ELF-1 (cell line): ENCODE measurements at regions not wholly inside any gene's neighbourhood (a gene's known extent, or its start where the extent isn't known, plus 50 kb on each side); places are given as distances from the start of the nearest gene placed in this dataset.
"Not testable (repeated sequence)": the region's sequence is repeated elsewhere in the genome, so short reads cannot be mapped to it uniquely, and the experiment has no call there.

Source experiments
- DNase-seq: peaks from one replicate; pipeline ENCODE4 v3.0.0-alpha.2; 2016; ENCODE audit warnings: low read depth, low spot score

DNA sequence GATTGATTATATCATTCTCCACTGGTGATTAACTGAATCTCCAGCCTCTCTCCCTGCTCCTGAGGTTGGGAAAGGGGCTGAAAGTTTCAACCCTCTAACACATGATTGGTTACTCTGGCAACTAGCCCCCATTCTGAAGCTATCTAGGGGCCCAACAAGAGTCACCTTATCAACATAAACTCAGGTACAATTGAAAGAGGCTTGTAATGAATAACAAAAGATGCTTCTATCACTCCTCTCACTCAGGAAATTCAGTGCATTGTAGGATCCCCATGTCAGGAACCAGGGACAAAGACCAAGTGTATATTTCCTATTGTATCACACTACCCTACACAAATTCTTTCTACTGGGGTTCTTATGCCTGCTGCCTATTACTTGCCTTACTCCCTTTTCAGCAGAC, 123.9 kb upstream of the SLC13A1 start:
- no peak for DNase-seq

DNA sequence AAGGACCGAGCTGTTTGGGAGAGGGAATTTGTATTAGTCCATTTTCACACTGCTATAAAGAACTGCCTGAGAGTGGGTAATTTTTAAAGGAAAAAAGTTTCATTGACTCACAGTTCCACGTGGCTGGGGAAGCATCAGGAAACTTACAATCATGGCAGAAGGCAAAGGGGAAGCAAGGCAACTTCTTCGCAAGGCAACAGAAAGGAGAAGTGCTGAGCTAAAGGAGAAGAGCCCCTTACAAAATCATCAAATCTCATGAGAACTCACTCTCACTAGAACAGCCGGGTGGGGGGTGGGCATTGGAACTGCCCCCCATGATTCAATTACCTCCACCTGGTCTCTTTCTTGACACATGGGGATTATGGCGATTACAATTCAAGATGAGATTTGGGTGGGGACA, 121.8 kb upstream of the SLC13A1 start:
- not testable (repeated sequence) for DNase-seq

DNA sequence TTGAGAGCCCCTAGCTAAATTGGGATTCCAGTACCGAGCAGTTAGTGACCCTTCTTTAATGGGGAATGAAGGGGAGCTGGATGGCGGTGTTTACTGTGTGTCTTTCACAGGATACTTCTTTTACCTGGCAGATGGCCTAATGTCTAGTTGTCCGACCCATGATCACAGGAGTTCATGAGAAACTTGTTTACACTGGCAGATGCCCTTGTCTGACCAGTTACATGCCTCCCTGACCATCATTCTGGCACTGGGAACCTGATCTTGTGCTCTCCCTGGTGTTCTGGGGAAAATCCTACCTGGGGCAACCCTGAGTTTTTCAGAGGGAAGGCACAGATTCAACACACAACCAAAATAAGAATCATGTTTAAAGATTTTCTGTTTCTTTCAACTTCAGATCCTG, 120.1 kb upstream of the SLC13A1 start:
- DNase-seq, result no peak

DNA sequence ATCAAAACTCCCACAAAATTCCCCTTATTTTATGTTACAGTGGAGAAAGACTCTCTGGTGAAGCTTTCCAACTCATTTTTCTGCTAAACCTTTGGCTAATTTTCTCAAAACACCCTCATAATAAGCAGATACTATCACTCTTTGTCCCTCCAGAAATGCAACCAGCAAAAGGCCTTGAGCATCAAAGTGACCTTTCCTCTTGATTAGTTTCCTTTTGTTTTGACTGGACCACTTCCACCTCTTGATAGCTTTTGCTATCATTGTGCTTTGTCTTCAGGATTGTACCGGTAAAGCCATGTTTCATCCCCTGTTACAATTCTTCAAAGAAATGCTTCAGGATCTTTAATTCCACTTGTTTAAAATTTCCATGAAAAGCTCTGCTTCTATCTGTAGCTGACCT, 115.1 kb upstream of the SLC13A1 start:
- no peak for DNase-seq

DNA sequence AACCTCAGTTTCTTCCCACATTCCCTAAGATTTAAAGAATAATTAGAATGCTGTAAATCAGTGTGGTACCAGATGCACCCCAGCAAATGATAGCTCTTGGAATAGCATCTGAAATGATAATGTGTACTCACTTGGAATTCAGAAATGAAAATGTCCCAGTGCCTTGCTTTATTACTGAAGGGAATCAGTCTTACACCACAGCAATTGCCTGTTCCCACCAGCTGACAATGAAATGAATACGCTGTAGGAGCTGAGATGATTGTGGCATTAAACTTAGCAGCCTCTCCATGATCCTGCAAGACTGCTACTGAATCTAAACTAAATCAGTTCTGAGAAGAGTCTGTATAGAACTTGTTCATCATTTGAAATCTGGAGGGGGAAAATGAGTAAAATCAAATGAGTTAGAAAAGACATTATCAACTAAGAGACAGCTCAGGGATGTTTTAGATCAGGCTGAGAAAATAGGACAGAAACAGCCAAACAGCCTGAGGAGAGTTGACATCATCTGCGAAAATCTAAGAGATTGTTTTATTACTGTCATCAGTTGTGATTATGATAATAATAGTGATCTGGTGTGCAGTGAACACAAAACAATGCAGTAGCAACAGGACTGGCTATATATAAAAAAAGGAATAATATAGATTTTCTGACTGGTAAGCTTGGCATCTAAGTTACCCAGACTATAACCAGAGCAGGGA, 108.6 kb upstream of the SLC13A1 start:
- DNase-seq, result no peak

DNA sequence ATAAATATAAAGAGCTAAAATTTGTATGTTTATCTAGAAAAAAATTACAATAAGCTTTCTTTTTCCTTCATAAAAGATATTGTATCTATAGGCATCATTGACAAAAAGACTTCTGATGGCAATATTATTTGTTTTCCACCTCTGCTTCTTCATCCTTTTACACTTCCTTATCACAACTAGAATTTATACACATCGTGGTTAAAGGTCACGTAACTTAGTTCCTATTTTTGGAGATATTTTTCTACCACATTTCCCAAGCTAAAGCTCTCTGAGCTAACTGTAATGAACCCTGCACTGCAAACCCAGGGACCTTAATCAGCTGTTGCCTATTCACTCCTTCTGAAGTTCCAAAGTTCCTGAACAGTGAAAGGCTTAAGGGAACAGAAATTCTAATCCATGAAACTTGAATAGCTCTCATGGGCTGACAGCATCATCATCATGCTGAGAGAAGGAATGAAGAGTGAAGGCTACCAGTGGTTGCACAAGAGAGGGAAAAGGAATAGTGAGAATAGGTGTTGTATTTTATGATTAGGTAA, 106.1 kb upstream of the SLC13A1 start:
- DNase-seq, result no peak

DNA sequence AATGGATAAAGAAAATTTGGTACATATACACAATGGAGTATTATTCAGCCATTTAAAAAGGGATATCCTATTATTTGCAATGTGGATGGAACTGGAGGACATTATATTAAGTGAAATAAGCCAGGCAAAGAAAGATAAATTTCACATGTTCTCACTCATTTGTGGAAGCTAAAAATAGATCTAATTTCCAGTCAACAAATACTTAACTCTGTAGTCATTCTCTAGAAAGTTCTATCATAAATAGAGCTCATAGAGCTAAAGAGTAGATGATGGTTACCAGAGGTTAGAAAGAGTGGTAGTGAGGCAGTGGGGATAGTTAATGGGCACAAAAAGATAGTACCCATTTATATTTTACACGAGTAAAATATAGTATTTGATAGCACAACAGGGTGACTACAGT, 104.2 kb upstream of the SLC13A1 start:
- DNase-seq, result no peak

DNA sequence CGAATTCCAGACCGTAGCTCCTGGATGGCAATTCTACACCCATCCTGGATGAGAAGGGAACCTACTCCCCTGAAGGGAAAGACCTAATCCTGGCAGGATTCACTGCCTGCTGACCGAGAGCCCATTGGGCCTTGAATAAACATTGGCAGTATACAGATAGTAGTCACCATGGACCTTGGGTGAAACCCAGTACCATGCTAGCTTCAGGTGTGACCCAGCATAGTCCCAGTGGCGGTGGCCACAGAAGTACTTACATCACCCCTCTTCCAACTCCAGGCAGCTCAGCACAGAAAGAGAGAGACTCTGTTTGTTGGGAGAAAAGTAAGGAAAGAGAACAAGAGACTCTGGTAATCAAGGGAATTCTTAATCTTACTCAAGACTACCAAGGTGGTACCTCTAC, 97.2 kb upstream of the SLC13A1 start:
- DNase-seq, result no peak

DNA sequence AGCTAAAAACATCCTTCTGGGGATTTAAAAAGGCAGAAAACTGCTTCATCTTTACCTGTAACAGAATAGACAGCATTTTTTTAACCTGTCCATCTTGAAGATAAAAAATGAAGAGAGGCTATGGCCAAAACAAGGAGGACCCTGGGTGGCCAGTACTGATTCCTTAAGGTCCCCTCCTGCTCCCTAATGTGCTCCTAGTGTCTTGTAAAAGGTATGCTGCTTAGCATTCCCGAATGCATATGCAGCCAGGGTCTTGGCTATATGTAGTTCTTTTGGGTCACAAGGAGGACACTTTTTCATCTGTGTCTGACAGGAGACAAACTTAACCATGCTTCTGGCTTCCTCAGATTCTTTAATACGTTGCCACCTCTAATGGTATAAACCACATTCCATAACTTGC, 93.9 kb upstream of the SLC13A1 start:
- no peak for DNase-seq

DNA sequence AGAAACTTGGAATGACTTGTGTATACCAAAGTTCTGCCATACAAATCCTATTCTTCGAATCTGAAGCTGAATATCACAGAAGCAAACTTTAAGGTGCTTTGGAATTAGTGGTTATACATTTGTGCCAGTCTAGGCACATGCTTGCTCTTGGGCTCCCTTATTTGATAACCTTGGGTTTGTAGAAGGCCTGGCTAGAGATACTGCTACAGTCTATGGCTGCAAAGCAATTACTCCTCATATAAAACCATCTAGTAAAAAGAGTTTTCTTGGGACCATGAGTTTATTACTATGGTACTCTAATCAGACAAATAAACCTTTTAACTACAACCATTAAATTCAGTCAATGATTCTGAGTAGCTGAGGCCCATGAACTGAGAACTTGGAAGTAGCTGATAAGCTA, 92.5 kb upstream of the SLC13A1 start:
- DNase-seq, result no peak

DNA sequence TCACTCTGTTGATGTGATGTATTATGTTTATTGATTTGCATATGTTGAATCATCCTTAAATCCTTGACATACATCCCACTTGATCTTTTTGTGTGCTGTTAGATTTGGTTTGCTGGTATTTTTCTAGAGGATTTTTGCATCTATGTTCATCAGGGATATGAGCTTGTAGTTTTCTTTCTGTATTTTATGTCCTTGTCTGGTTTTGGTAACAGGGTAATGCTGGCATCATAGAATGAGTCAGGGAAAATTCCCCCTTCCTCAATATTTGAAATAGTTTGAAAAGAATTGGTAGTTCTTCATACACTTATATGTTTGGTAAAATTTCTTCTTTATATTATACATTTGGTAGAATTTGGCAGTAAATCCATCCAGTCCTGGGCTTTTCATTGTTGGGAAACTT, 89.4 kb upstream of the SLC13A1 start:
- DNase-seq, result no peak

DNA sequence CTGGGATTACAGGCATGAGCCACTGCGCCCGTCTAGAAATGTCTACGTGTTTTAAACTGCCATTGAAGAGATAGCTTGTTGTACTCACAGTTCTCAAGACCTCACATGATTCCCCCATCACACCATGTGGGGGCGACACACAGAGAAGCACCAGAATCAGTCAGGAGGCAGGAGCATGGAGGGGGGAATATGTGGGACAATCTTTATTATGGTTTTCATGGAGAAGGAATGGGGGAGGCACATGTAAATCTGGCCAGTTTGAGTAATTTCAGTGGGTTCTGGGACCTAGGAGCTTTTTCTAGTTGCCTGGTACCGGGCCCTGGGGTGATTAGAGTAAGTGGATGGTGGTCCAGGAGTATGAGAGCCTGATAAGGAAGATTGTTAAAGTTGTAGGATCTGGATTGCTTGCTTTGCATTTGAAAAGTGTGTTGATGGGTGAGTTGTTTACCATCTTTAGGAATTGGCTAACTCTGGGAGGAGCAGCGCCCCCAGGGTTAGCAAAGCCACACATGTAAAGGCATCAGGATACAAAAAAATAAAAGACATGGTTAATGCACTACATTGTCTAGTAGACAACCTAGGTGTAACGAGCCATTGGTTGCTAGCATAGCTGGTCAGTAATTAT, 85.4 kb upstream of the SLC13A1 start:
- DNase-seq, result peak; percentile 74

DNA sequence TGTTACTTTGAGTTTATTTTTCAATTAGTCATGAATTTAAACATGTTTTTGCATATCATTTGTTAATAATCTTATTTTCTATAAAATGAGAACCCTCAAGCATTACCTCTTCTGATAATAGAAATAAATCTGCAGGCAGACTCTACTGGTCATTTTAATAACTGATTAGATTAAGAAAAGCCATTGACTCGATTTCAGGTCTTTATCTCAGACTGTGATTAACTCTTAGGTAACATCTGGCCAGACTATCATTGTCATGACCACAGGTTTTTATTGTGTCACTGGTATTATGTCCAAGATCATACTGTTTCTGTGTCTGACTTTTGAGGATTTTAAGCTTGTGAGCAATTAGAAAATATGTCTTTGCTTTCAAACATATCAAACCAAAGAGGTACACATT, 83.6 kb upstream of the SLC13A1 start:
- no peak for DNase-seq

DNA sequence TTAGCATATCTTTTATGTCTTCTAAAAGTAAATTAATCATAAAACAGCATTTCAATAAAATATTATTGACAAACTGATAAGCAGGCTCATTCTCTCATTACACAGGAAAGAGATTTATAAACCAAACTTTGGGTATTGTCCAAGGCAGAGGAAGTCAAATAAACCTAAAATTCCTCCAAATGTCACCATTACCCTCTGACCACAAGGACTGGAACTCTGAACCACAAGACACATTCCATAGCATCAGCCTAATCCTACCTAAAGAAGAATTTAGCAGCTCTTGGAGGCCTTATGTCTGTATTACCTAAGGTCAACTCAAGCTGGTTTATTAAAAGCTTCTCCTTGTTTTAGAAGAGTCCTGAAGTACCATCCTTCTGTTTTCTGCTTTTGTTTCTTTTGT, 82.4 kb upstream of the SLC13A1 start:
- DNase-seq, result no peak

DNA sequence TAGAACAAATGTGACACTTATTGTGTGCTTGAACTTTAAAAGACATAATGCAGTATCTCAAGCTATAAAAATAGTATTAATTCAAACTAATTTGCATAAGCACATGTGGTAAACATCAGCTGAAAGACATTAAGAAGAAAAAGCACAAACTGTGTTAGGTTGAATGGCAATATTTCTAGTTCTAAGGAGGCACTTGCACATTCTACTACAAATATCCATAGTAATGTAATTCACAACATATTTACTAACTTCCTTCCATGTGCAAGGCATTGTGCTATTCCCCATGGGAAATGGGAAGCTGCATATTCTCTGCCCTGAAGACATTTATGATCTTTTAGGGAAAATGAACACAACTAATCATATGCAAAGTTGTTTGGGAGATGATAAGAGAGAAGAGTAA, 80.2 kb upstream of the SLC13A1 start:
- no peak for DNase-seq

DNA sequence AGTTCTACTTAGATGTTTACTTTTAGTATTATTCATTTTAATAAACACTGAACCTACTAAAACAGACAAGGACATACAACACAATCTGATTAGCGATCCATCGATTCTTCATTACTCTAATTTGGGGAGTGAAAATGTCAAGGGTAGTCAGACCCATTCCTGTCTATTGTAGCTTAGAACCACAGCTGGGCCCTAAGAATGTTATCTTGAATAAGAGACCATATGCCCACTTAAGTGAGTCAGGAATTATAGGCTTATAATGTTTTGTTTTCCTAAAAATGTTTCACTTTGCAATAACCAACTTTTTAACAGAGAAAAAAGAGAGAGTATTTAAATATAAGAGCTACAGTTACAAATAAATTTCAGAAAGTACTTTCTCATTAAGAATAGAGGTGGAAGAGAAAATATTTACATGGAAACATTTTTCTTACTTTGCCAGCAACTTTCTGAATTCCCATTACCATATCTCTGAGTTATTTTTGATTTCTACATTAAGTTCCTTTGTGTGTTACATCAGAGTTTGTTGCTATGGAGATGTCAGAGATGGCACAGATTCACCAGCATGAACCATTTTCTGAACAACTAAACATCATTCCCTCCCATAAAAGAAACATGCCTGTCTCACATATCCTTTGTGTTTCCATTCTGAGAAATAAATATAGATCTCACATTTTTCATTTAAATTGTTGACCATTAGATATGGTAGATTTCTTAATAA, 75.4 kb upstream of the SLC13A1 start:
- no peak for DNase-seq

DNA sequence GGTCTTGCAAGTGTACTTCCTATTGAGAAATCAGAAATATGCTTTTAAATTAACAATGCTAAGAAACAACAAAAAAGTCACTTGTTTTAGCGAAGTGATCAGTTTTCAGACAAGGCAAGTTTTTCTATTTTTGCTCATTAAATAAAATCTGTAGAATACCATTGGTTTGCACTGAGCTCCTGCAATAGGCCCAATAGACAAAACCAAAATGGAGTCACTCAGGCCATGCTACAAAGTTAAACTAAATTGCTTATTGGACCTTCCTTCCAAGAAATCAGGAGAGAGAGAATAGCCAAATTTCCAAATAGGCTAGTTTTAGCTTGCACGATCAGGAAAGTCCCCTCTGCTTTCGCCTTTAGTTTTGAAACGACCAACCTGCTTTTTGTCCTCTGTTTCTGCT, 73.4 kb upstream of the SLC13A1 start:
- DNase-seq, result no peak

DNA sequence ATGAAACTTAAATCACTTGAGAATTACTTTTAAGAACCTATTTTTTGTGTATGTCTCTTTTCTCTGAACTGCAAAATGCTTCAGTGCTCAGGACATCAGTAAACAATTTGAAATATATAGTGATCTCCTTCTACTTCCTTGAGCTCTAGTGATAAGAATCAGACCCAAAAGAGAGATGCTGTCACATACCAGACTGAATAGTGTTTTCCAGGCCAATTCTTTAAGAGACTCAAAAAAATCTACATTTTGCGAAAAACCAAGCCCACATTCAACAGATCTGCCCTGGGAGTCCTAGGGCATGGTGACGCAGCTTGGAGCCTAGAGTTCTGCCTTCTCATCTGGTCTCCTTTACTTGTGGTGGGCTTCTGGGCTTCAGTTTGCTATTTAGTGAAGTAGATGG, 72.1 kb upstream of the SLC13A1 start:
- peak; percentile 2 for DNase-seq

DNA sequence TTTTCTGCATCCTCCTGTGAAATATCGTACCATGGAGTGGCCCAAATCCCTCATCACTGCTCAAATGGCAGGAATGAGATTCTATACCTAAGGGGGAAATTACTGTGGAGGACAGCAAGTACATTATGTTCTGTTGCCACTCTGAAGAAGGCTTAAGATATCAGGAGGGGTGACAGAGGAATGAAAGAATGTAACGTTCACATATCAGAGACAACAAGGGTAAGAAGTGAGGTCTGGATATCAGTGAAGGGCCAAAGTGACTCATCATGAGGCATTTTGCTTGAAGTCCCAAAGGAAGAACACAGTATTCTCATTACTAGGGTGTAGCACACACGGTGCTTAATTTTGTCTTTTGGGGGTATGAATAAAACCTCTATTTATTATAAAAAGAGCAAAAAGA, 71.5 kb upstream of the SLC13A1 start:
- peak; percentile 8 for DNase-seq

DNA sequence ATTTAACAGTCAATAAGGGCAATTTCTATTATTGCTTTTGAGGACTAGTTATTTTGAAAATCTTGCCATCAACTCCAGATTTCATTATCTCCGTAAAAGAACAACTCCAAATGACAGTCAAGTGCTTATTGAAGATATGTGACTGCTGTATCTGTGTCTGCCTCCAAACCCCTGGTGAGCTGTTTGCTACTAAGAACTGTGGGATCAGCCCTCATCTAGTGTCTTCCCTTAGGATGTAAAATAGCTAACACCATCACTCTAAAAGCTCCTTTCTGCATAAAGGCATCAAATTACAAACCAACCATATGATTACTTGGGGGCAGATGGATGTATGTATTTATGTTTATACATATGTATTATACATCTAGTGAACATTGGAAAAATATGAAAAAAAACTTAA, 70.8 kb upstream of the SLC13A1 start:
- DNase-seq, result no peak

DNA sequence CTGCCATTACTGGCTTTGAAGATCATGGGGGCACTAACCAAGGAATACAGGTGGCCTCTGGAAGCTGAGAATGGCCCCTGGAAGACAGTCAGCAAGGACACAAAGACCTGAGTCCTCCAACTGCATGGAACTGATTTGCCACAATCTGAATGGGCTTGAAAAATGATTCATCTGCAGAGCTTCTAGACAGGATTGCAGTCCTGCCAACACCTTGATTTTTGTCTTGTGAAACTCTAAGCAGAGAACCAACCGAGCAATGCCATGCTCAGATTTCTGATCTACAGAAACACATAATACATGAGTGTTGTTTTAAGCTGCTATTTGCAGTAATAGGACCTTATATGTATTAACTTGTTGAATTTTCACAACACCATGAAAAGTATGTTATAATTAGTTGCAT, 66.1 kb upstream of the SLC13A1 start:
- DNase-seq, result no peak

DNA sequence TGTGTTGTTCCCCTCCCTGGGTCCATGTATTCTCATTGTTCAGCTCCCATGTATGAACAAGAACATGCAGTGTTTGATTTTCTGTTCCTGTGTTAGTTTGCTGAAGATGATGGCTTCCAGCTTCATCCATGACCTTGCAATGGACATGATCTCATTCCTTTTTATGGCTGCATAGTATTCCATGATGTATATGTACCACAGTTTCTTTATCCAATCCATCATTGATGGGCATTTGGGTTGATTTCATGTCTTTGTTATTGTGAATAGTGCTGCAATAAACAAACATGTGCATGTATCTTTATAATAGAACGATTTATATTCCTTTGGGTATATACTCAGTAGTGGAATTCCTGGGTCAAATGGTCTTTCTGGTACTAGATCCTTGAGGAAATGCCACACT, 65.1 kb upstream of the SLC13A1 start:
- not testable (repeated sequence) for DNase-seq

DNA sequence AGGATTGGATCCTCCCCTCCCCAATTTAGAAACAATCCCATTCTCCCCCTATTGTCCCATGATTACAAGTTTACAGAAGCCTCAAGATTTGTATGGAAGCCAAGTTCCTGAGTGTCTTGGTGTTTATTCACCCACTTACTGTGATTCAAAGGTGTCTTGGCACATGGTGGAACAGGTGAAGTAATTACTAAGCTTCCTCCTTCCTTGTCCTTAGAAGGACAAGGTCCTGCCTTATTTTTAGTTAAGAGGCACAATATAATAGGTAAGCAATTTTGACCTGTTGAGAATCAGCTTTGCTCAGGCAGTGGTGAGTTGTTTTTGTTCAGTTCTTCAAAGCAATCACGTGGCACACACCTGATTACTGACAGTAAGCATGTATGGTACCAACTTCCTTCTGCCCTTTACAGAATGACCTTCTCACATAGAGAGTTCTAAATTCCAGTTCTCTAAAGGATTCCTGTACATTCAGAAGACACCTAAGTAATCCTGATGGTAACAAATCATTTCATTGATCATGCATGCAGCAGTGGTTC, 60.7 kb upstream of the SLC13A1 start:
- no peak for DNase-seq
